GM12892 (cell line): ENCODE measurements at regions not wholly inside any gene's neighbourhood (a gene's known extent, or its start where the extent isn't known, plus 50 kb on each side); places are given as distances from the start of the nearest gene placed in this dataset.

ENCODE experiments used
- POLR2A ChIP-seq: IDR thresholded peaks from 2 replicates; pipeline ENCODE4 v1.6.1; 2011; ENCODE audit warnings: low read depth, low read length, control low read depth
- POLR2AphosphoS5 ChIP-seq: IDR thresholded peaks from 2 replicates; pipeline ENCODE4 v1.6.1; 2011; ENCODE audit warnings: low read depth, low read length, control low read depth
- TAF1 ChIP-seq: IDR thresholded peaks from 2 replicates; pipeline ENCODE4 v1.6.1; 2011; ENCODE audit warnings: low read depth, mild to moderate bottlenecking, control low read depth, low read length, borderline replicate concordance

DNA sequence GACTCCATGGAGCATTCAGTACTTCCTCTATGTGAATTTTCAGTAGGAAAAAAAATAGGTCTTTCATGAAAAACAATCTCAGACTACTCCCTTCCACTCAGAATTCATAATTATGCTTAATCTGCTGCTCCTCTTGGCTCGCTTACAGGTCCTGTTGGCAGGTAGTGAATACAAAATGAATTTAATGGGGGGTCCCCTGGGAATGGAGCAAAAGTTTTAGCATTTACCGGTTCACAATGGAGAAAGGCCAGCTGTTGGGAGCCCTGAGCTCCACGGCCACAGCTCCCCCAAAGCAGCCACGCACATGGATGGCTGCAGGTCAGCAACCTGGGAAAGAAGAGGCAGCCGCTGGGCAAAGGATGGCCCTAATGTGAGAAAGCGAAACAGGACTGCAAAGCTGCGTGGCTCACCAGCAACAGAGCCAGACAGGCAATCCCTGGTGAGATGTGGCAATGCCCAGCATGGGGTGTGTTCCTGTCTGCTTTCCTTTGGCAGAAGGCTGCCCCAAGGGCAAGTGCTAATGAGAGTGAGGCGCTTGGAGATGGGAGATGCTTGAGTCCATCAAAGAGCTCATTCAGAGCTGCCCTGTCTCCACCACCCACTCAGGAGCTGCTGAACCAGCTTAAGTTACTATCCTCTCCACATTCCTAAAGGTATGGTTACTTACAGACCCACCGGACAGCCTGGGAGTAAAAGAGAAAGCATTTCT lies 447.4 kb downstream of the EPHA4 start:
- no peak for TF ChIP-seq POLR2AphosphoS5
- no peak for TF ChIP-seq POLR2A
- TF ChIP-seq TAF1: no peak
